Osteoblast (primary cell): ENCODE measurements at regions not wholly inside any gene's neighbourhood (a gene's known extent, or its start where the extent isn't known, plus 50 kb on each side); places are given as distances from the start of the nearest gene placed in this dataset.

Experiments
- DNase-seq: peaks from one replicate; pipeline ENCODE4 v3.0.0; 2011; ENCODE audit warnings: low spot score, mixed read lengths; ENCODE audit not compliant: insufficient read length; ENCODE audit errors: missing footprints
- H2AFZ ChIP-seq: 2 replicates; pipeline ENCODE4 v1.6.0; 2011; ENCODE audit warnings: mild to moderate bottlenecking, low read length
- H3K27ac ChIP-seq: 2 replicates; pipeline ENCODE4 v1.5.1; 2011; ENCODE audit warnings: mild to moderate bottlenecking, low read depth, low read length, moderate library complexity
- H3K27me3 ChIP-seq: 2 replicates; pipeline ENCODE4 v1.6.0; 2012; ENCODE audit warnings: mild to moderate bottlenecking, control low read depth, inconsistent platforms, low read length, moderate library complexity; ENCODE audit not compliant: insufficient read depth
- H3K36me3 ChIP-seq: 2 replicates; pipeline ENCODE4 v1.5.1; 2011; ENCODE audit warnings: mild to moderate bottlenecking, low read length, control low read depth, moderate library complexity; ENCODE audit not compliant: insufficient read depth
- H3K4me1 ChIP-seq: 2 replicates; pipeline ENCODE4 v1.5.1; 2011; ENCODE audit warnings: mild to moderate bottlenecking, low read length, control low read depth, moderate library complexity; ENCODE audit not compliant: insufficient read depth
- H3K4me2 ChIP-seq: 2 replicates; pipeline ENCODE4 v1.6.0; 2011; ENCODE audit warnings: mild to moderate bottlenecking, low read length; ENCODE audit not compliant: insufficient read depth
- H3K4me3 ChIP-seq: fragments of 200-600 bp; sonication (generic); 3 replicates; pipeline ENCODE4 v1.5.1; 2012; ENCODE audit warnings: mild to moderate bottlenecking, low read length, inconsistent platforms; ENCODE audit not compliant: insufficient read depth
- H3K79me2 ChIP-seq: 2 replicates; pipeline ENCODE4 v1.6.0; 2012; ENCODE audit warnings: mild to moderate bottlenecking, low read length, control low read depth, inconsistent platforms; ENCODE audit not compliant: insufficient read depth
- H3K9me3 ChIP-seq: 2 replicates; pipeline ENCODE4 v1.5.1; 2011; ENCODE audit warnings: low read depth, low read length, control low read depth
- H4K20me1 ChIP-seq: 2 replicates; pipeline ENCODE4 v1.6.0; 2012; ENCODE audit warnings: mild to moderate bottlenecking, low read length, control low read depth; ENCODE audit not compliant: insufficient read depth
- TF ChIP-seq, protein P1 (sequence below): IDR thresholded peaks from 2 replicates; pipeline ENCODE4 v1.5.1; 2011; ENCODE audit warnings: mild to moderate bottlenecking, low read depth, low read length, moderate library complexity; ENCODE audit errors: extremely low read depth

DNA sequence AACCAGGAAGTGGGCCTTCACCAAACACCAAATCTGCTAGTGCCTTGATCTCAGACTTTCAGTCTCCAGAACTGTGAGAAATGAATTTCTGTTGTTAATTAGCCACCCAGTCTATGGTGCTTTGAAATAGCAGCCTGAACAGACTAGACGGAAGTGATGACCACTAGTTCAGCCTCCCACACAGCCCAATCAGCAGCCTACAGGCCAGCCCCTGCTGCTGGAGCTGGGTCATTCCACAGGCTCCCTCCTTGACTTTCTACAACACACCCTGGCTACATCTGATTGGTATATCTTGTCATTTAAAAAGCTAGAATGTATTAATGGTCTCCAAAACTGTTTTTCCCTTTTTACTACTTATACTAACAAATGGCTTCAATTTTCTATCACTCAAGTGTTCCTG is 277.2 kb upstream of the TAC1 start:
- H3K9me3 ChIP-seq, result no peaks in the 10 kb centered on the region
- no peaks in the 10 kb centered on the region for H3K79me2 ChIP-seq
- H3K4me2 ChIP-seq, result no peak overlapping the region
- H3K36me3 ChIP-seq, result no peaks in the 10 kb centered on the region
- H3K27me3 ChIP-seq, result no peaks in the 10 kb centered on the region
- no peak overlapping the region for H2AFZ ChIP-seq
- H4K20me1 ChIP-seq, result no peaks in the 10 kb centered on the region
- TF ChIP-seq, protein P1, sequence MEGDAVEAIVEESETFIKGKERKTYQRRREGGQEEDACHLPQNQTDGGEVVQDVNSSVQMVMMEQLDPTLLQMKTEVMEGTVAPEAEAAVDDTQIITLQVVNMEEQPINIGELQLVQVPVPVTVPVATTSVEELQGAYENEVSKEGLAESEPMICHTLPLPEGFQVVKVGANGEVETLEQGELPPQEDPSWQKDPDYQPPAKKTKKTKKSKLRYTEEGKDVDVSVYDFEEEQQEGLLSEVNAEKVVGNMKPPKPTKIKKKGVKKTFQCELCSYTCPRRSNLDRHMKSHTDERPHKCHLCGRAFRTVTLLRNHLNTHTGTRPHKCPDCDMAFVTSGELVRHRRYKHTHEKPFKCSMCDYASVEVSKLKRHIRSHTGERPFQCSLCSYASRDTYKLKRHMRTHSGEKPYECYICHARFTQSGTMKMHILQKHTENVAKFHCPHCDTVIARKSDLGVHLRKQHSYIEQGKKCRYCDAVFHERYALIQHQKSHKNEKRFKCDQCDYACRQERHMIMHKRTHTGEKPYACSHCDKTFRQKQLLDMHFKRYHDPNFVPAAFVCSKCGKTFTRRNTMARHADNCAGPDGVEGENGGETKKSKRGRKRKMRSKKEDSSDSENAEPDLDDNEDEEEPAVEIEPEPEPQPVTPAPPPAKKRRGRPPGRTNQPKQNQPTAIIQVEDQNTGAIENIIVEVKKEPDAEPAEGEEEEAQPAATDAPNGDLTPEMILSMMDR, result no peak
- no peaks in the 10 kb centered on the region for H3K4me1 ChIP-seq
- H3K4me3 ChIP-seq, result no peak overlapping the region
- no peak overlapping the region for H3K27ac ChIP-seq
- no peak for DNase-seq

DNA sequence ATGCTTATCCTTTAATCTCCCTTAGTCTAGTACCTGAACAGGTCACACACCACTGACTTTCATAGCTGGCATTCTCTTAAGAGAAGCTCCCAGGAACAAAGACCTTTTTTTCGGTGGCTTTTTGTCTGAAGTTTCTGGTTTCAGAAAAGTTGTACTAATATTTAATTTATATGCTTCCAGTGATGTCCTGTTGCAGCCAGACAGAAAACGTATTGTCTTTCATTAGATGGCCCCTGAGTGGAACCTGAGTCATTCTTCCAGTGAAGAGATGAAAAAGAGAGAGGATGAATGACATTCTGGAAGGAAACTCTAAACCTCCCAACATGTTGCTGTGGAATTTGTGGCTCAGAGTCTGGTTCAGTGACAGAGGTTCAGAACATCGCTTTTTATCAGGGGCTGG is 274.8 kb upstream of the TAC1 start:
- no peaks in the 10 kb centered on the region for H3K9me3 ChIP-seq
- TF ChIP-seq, protein P1, result no peak
- H3K27ac ChIP-seq, result no peak overlapping the region
- no peaks in the 10 kb centered on the region for H3K27me3 ChIP-seq
- no peaks in the 10 kb centered on the region for H3K79me2 ChIP-seq
- H2AFZ ChIP-seq, result no peak overlapping the region
- no peak overlapping the region for H3K4me2 ChIP-seq
- no peaks in the 10 kb centered on the region for H4K20me1 ChIP-seq
- no peaks in the 10 kb centered on the region for H3K4me1 ChIP-seq
- H3K4me3 ChIP-seq, result no peak overlapping the region
- no peaks in the 10 kb centered on the region for H3K36me3 ChIP-seq
- DNase-seq, result no peak

DNA sequence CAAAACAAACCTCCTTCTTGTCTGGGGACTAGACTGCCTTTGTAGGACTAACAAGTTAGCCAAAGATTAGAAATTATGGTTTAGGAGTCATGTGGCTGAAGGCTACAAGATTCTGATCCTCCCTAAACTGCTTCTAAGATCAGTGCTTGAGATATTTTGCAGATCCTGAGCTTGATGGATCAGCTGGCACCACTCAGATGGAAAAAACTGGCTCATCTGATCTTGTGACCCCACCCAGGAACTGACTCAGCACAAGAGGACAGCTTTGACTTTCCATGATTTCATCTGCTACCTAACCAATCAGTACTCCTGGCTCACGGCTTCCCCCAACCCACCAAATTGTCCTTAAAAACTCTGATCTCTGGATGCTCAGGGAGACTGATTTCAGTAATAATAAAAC is 271.5 kb upstream of the TAC1 start:
- Histone ChIP-seq H3K9me3 (no peaks in the 10 kb centered on the region), H4K20me1 (no peaks in the 10 kb centered on the region), H3K27me3 (no peaks in the 10 kb centered on the region), H3K4me2 (no peak overlapping the region), H3K79me2 (no peaks in the 10 kb centered on the region), H3K36me3 (no peaks in the 10 kb centered on the region), H3K27ac (no peak overlapping the region), H3K4me1 (no peaks in the 10 kb centered on the region), H2AFZ (no peak overlapping the region), H3K4me3 (no peak overlapping the region)
- TF ChIP-seq, protein P1, result no peak
- DNase-seq, result no peak

DNA sequence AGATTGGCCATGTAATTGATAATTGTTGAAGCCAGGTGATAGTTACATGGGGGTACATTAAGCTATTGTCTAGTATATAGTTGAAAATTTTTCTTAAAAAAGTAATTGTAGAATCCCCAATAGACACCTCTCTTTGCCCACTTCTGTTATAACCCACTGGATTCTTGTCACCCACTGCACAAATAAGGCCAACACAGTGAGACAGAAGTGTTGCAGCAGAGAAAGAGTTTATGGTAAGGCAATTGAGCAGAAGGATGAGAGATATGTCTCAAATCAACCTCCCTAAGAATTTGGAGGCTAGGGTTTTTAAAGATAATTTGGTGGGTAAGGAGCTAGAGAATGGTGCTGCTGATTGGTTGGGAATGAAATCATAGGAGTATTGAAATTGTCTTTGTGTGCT is 270.3 kb upstream of the TAC1 start:
- H3K27ac ChIP-seq, result no peak overlapping the region
- H3K4me3 ChIP-seq, result no peak overlapping the region
- H3K4me1 ChIP-seq, result no peaks in the 10 kb centered on the region
- H3K79me2 ChIP-seq, result no peaks in the 10 kb centered on the region
- H3K4me2 ChIP-seq, result no peak overlapping the region
- H4K20me1 ChIP-seq, result no peaks in the 10 kb centered on the region
- no peak for DNase-seq
- H2AFZ ChIP-seq, result no peak overlapping the region
- H3K9me3 ChIP-seq, result no peaks in the 10 kb centered on the region
- TF ChIP-seq, protein P1, result no peak
- no peaks in the 10 kb centered on the region for H3K27me3 ChIP-seq
- no peaks in the 10 kb centered on the region for H3K36me3 ChIP-seq
